ENCODE measurements at regions not wholly inside any gene's neighbourhood (a gene's known extent, or its start where the extent isn't known, plus 50 kb on each side); places are given as distances from the start of the nearest gene placed in this dataset.
A peak's percentile ranks its signal among the peaks of the same experiment; 100 is the strongest.

DNA sequence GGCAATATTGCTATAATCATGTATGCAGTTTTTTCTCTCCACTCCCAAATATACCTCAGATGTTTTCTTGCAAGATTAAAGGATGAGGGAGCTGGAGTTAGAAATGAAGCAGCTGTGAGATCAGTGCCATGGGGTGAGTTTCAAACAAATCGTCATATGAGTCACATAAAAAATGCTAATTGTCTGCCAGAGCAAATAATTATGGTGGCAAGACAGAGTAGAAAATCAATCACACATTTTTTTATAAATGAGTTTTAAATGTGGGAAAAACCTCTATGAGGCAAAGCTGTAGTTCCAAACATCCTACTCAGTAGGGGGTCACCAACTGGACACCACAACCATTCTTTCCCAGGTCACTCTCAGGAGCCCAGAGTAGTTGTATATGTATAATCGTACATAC, 55.3 kb downstream of the CH25H start:
- ATAC-seq: no peak
- TF ChIP-seq ZNF70 (CRISPR knock-in tag; IDR thresholded peaks at IDR 0.05) (no peak), ZFP30 (CRISPR knock-in tag; IDR thresholded peaks at IDR 0.05) (no peak), TCF4 (CRISPR knock-in tag; IDR thresholded peaks at IDR 0.05; ENCODE audit: borderline replicate concordance) (no peak), OSR1 (CRISPR knock-in tag; IDR thresholded peaks at IDR 0.05) (no peak), ZNF8 (CRISPR knock-in tag; IDR thresholded peaks at IDR 0.05) (no peak), ZFP3 (CRISPR knock-in tag; IDR thresholded peaks at IDR 0.05) (no peak), ESRRG (CRISPR knock-in tag; IDR thresholded peaks at IDR 0.05) (no peak), RARB (CRISPR knock-in tag; IDR thresholded peaks at IDR 0.05) (no peak), BACH2 (CRISPR knock-in tag; IDR thresholded peaks at IDR 0.05; ENCODE audit: borderline replicate concordance) (no peak)
- TF ChIP-seq, protein P1, sequence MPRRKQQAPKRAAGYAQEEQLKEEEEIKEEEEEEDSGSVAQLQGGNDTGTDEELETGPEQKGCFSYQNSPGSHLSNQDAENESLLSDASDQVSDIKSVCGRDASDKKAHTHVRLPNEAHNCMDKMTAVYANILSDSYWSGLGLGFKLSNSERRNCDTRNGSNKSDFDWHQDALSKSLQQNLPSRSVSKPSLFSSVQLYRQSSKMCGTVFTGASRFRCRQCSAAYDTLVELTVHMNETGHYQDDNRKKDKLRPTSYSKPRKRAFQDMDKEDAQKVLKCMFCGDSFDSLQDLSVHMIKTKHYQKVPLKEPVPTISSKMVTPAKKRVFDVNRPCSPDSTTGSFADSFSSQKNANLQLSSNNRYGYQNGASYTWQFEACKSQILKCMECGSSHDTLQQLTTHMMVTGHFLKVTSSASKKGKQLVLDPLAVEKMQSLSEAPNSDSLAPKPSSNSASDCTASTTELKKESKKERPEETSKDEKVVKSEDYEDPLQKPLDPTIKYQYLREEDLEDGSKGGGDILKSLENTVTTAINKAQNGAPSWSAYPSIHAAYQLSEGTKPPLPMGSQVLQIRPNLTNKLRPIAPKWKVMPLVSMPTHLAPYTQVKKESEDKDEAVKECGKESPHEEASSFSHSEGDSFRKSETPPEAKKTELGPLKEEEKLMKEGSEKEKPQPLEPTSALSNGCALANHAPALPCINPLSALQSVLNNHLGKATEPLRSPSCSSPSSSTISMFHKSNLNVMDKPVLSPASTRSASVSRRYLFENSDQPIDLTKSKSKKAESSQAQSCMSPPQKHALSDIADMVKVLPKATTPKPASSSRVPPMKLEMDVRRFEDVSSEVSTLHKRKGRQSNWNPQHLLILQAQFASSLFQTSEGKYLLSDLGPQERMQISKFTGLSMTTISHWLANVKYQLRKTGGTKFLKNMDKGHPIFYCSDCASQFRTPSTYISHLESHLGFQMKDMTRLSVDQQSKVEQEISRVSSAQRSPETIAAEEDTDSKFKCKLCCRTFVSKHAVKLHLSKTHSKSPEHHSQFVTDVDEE (CRISPR knock-in tag; IDR thresholded peaks at IDR 0.05): no peak
- TF ChIP-seq, protein P2, sequence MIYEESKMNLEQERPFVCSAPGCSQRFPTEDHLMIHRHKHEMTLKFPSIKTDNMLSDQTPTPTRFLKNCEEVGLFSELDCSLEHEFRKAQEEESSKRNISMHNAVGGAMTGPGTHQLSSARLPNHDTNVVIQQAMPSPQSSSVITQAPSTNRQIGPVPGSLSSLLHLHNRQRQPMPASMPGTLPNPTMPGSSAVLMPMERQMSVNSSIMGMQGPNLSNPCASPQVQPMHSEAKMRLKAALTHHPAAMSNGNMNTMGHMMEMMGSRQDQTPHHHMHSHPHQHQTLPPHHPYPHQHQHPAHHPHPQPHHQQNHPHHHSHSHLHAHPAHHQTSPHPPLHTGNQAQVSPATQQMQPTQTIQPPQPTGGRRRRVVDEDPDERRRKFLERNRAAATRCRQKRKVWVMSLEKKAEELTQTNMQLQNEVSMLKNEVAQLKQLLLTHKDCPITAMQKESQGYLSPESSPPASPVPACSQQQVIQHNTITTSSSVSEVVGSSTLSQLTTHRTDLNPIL (CRISPR knock-in tag; IDR thresholded peaks at IDR 0.05; ENCODE audit: low read depth): no peak
- TF ChIP-seq, protein P3, sequence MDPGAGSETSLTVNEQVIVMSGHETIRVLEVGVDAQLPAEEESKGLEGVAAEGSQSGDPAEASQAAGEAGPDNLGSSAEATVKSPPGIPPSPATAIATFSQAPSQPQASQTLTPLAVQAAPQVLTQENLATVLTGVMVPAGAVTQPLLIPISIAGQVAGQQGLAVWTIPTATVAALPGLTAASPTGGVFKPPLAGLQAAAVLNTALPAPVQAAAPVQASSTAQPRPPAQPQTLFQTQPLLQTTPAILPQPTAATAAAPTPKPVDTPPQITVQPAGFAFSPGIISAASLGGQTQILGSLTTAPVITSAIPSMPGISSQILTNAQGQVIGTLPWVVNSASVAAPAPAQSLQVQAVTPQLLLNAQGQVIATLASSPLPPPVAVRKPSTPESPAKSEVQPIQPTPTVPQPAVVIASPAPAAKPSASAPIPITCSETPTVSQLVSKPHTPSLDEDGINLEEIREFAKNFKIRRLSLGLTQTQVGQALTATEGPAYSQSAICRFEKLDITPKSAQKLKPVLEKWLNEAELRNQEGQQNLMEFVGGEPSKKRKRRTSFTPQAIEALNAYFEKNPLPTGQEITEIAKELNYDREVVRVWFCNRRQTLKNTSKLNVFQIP (CRISPR knock-in tag; IDR thresholded peaks at IDR 0.05; ENCODE audit: borderline replicate concordance, low read depth): no peak

DNA sequence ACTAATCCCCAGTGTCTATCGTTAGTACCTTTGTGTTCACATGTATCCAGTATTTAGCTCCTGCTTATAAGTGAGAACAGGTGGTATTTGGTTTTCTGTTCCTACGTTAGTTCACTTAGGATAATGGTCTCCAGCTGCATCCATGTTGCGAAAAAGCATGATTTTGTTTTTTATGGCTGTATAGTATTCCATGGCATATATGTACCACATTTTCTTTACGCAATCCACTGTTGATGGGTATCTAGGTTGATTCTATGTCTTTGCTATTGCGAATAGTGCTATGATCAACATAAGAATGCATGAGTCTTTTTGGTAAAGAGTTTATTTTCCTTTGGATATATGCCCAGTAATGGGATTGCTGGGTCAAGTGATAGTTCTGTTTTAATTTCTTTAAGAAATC, 59.1 kb downstream of the CH25H start:
- no peak for ATAC-seq
- TF ChIP-seq ZNF8 (CRISPR knock-in tag; IDR thresholded peaks at IDR 0.05) (peak; percentile 87), ZNF70 (CRISPR knock-in tag; IDR thresholded peaks at IDR 0.05) (no peak)

DNA sequence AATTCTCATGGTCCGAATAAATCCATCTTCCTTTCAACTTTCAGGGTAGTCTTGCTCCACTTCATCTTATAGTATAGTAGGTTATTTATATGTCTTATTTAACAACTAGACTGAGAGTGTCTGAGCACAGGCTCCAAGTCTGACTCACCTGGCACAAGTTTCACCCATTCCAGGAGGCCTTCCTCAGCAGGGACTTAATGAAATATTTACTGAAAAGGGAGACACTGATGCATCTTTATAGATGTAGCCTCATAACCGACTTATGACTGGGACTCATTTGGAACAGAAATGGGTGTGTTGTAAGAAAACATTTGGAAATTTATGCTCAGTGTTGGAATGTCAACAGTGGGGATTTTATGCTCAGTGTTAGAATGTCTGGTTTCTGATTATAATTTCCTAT, 59.9 kb downstream of the CH25H start:
- no peak for TF ChIP-seq ZFP3 (CRISPR knock-in tag; IDR thresholded peaks at IDR 0.05)
- no peak for TF ChIP-seq SNAI2 (CRISPR knock-in tag; IDR thresholded peaks at IDR 0.05)
- TF ChIP-seq TCF4 (CRISPR knock-in tag; IDR thresholded peaks at IDR 0.05; ENCODE audit: borderline replicate concordance): no peak
- TF ChIP-seq, protein P2 (CRISPR knock-in tag; IDR thresholded peaks at IDR 0.05; ENCODE audit: low read depth): no peak
- TF ChIP-seq, protein P4, sequence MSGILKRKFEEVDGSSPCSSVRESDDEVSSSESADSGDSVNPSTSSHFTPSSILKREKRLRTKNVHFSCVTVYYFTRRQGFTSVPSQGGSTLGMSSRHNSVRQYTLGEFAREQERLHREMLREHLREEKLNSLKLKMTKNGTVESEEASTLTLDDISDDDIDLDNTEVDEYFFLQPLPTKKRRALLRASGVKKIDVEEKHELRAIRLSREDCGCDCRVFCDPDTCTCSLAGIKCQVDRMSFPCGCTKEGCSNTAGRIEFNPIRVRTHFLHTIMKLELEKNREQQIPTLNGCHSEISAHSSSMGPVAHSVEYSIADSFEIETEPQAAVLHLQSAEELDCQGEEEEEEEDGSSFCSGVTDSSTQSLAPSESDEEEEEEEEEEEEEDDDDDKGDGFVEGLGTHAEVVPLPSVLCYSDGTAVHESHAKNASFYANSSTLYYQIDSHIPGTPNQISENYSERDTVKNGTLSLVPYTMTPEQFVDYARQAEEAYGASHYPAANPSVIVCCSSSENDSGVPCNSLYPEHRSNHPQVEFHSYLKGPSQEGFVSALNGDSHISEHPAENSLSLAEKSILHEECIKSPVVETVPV (CRISPR knock-in tag; IDR thresholded peaks at IDR 0.05): no peak
- TF ChIP-seq ZC3H10 (CRISPR knock-in tag; IDR thresholded peaks at IDR 0.05): no peak
- TF ChIP-seq ARNTL (CRISPR knock-in tag; IDR thresholded peaks at IDR 0.05; ENCODE audit: borderline replicate concordance, low read depth): no peak
- TF ChIP-seq GLIS3 (CRISPR knock-in tag; IDR thresholded peaks at IDR 0.05): no peak
- TF ChIP-seq, protein P1 (CRISPR knock-in tag; IDR thresholded peaks at IDR 0.05): no peak
- TF ChIP-seq, protein P3 (CRISPR knock-in tag; IDR thresholded peaks at IDR 0.05; ENCODE audit: borderline replicate concordance, low read depth): no peak
- TF ChIP-seq CSDC2 (CRISPR knock-in tag; IDR thresholded peaks at IDR 0.05): no peak
- TF ChIP-seq BACH2 (CRISPR knock-in tag; IDR thresholded peaks at IDR 0.05; ENCODE audit: borderline replicate concordance): no peak
- TF ChIP-seq, protein P5, sequence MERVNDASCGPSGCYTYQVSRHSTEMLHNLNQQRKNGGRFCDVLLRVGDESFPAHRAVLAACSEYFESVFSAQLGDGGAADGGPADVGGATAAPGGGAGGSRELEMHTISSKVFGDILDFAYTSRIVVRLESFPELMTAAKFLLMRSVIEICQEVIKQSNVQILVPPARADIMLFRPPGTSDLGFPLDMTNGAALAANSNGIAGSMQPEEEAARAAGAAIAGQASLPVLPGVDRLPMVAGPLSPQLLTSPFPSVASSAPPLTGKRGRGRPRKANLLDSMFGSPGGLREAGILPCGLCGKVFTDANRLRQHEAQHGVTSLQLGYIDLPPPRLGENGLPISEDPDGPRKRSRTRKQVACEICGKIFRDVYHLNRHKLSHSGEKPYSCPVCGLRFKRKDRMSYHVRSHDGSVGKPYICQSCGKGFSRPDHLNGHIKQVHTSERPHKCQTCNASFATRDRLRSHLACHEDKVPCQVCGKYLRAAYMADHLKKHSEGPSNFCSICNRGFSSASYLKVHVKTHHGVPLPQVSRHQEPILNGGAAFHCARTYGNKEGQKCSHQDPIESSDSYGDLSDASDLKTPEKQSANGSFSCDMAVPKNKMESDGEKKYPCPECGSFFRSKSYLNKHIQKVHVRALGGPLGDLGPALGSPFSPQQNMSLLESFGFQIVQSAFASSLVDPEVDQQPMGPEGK (CRISPR knock-in tag; IDR thresholded peaks at IDR 0.05; ENCODE audit: borderline replicate concordance): no peak
- no peak for TF ChIP-seq PPARA (CRISPR knock-in tag; IDR thresholded peaks at IDR 0.05; ENCODE audit: borderline replicate concordance)
- no peak for TF ChIP-seq ZNF8 (CRISPR knock-in tag; IDR thresholded peaks at IDR 0.05)
- ATAC-seq: peak; percentile 30; the same call in 1 of the 3 replicates

Measured in SK-N-SH treated with all-trans-retinoic acid at 6 μM for 48 hours (cell line).